Psoas muscle (tissue), 7 donors: ENCODE measurements at regions not wholly inside any gene's neighbourhood (a gene's known extent, or its start where the extent isn't known, plus 50 kb on each side); places are given as distances from the start of the nearest gene placed in this dataset.
"Not testable (repeated sequence)": the region's sequence is repeated elsewhere in the genome, so short reads cannot be mapped to it uniquely, and the experiment has no call there.

Source experiments
- ATAC-seq, 4 donors: fragments of 200-7000 bp; cut with Tn5 transposase; one replicate each; pipeline ENCODE4 v1.9.1; 2020; ENCODE audit warnings: moderate library complexity in 3 of 4, mild to moderate bottlenecking in 2 of 4
- DNase-seq, 2 donors: peaks; one replicate each; pipeline ENCODE4 v3.0.0-alpha.2; 2020
- H3K27ac ChIP-seq: fragments of 200-600 bp; one replicate; pipeline ENCODE4 v1.8.0; 2022
- H3K27me3 ChIP-seq, 3 donors: fragments of 200-600 bp in 1 of 3; one replicate each; pipeline versions ENCODE4 v1.6.1 to v1.8.0; 2013 to 2022; ENCODE audit warnings: low read length in 2 of 3, mild to moderate bottlenecking in 2 of 3, moderate library complexity in 1 of 3; ENCODE audit not compliant: insufficient read depth in 3 of 3
- H3K36me3 ChIP-seq, 2 donors: fragments of 200-600 bp in 1 of 2; one replicate each; pipeline versions ENCODE4 v1.6.1 to v1.8.0; 2013 to 2022; ENCODE audit warnings: low read depth in 1 of 2, mild to moderate bottlenecking in 1 of 2, moderate library complexity in 1 of 2; ENCODE audit not compliant: insufficient read depth in 1 of 2
- H3K4me1 ChIP-seq: fragments of 200-600 bp; one replicate; pipeline ENCODE4 v1.8.0; 2022
- H3K4me3 ChIP-seq: fragments of 200-600 bp; one replicate; pipeline ENCODE4 v1.8.0; 2022; ENCODE audit warnings: mild to moderate bottlenecking
- H3K9me3 ChIP-seq: fragments of 200-600 bp; one replicate; pipeline ENCODE4 v1.8.0; 2022
- WGBS, 3 donors: extraction: QIAGEN DNeasy Blood & Tissue Kit; methylation state at CpG; one replicate each; pipeline versions ENCODE4 v1.1.6 to v1.1.7; 2013; 5-methylcytosine and 5-hydroxymethylcytosine counted together
- intact Hi-C, 2 donors: fragments of 100-400 bp; cut with DNase I; formaldehyde crosslinking; loops; one replicate each; pipeline versions ENCODE4 v1.11.0 to v1.14.2; 2022
- TF ChIP-seq, protein P1 (sequence below): fragments of 200-600 bp; IDR thresholded peaks from one replicate; pipeline ENCODE4 v1.8.0; 2022; ENCODE audit warnings: antibody characterized with exemption
- donor health status: healthy with polysubstance abuse.
- donor health status: DM: no; HTN: no; CAD: no; lungs with moderate emphysema.
- donor health status: Bipolar disorder and iron deficiency.
- donor health status: healthy.
- donor health status: DM: yes; HTN: yes; CAD: no.
- donor health status: DM: no; HTN: no; CAD: no.
- donor health status: DM: yes; HTN: yes; CAD: no.

DNA sequence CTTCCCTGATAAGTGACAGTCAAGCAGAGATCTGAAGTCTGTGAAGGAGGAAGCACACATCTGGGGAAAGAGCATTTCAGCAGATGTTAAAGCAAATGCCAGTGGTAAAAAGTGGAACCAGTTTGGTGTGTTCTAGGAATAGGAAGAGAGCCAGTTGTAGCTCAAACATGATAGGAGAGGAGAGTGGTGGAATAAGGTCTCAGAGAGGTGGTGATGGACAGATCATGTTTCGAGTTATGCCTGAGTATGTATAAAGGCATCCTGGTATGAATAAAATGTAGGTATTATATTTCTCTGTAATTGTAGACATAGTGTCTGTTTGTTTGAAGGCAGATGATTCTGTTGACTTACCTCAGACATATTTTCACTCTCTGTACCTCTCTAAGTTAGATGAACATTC lies 89.1 kb downstream of the LARP7 start:
- Histone ChIP-seq H3K27me3 (no peaks in the 10 kb centered on the region), H3K9me3 (no peaks in the 10 kb centered on the region), H3K36me3 (no peaks in the 10 kb centered on the region), H3K27ac (peak overlapping the region; percentile 20), H3K4me3 (peak overlapping the region; percentile 24), H3K4me1 (peaks cover 6% of the 10 kb centered on the region)
- DNase-seq = no peak
- intact Hi-C loops = loop anchor here in 1 of 2 donors (10.0 kb wide), 1 partner anchor 529 kb away; no protein-coding TSS in a partner anchor
- peak; percentile 76 to 83 (median 82) for ATAC-seq
- 25 to 48% (median 28%) methylated on average over 1 of the region's 1 CpG for WGBS, 3 donors
- TF ChIP-seq, protein P1, sequence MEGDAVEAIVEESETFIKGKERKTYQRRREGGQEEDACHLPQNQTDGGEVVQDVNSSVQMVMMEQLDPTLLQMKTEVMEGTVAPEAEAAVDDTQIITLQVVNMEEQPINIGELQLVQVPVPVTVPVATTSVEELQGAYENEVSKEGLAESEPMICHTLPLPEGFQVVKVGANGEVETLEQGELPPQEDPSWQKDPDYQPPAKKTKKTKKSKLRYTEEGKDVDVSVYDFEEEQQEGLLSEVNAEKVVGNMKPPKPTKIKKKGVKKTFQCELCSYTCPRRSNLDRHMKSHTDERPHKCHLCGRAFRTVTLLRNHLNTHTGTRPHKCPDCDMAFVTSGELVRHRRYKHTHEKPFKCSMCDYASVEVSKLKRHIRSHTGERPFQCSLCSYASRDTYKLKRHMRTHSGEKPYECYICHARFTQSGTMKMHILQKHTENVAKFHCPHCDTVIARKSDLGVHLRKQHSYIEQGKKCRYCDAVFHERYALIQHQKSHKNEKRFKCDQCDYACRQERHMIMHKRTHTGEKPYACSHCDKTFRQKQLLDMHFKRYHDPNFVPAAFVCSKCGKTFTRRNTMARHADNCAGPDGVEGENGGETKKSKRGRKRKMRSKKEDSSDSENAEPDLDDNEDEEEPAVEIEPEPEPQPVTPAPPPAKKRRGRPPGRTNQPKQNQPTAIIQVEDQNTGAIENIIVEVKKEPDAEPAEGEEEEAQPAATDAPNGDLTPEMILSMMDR = no peak

DNA sequence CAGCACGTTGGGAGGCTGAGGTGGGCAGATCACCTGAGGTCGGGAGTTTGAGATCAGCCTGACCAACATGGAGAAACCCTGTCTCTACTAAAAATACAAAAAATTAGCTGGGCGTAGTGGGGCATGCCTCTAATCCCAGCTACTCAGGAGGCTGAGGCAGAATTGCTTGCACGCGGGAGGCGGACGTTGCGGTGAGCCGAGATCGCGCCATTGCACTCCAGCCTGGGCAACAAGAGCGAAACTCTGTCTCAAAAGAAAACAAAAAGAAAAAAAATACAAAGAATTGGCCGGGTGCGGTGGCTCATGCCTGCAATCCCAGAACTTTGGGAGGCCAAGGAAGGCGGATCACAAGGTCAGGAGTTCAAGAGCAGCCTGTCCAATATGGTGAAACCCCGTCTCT lies 90.8 kb downstream of the LARP7 start:
- H3K9me3 ChIP-seq, ATAC-seq, DNase-seq, H3K27ac ChIP-seq, H3K27me3 ChIP-seq, H3K36me3 ChIP-seq, H3K4me3 ChIP-seq: not testable (repeated sequence)
- 95% methylated on average over 16 of the region's 16 CpGs for WGBS, 3 donors
- peaks cover 18% of the 10 kb centered on the region for H3K4me1 ChIP-seq
- intact Hi-C loops = loop anchor here in 1 of 2 donors (10.0 kb wide), 1 partner anchor 527 kb away; no protein-coding TSS in a partner anchor

GRCh38 chr4:112731715-112732114 lies 94.8 kb downstream of the LARP7 start:
- ATAC-seq (peak in 3 of 4 donors; percentile 53 to 77 (median 63)), DNase-seq (no peak)
- H3K4me3 ChIP-seq = no peak overlapping the region
- no peaks in the 10 kb centered on the region for H3K36me3 ChIP-seq
- TF ChIP-seq, protein P1 = no peak
- H3K27ac ChIP-seq = no peak overlapping the region
- no peaks in the 10 kb centered on the region for H3K27me3 ChIP-seq
- H3K9me3 ChIP-seq = no peaks in the 10 kb centered on the region
- WGBS, 3 donors = 37 to 65% (median 44%) methylated on average over 2 of the region's 2 CpGs
- peaks cover 12% of the 10 kb centered on the region for H3K4me1 ChIP-seq
- intact Hi-C loops = no loop called here

DNA sequence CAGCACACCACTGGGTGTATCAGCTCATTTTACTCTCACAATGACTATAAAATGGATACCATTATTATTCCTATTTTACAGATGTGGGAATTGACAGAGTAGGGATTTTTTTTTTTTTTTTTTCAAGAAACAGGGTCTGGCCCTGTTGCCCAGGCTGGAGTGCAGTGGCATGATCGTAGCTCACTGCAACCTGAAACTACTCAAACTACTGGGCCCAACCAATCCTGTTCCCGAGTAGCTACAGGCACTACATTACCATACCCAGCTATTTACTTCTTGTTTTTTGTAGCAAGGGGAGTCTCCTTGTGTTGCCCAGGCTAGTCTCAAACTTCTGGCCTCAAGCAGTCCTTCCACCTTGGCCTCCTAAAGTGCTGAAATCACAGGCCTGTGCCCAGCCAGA lies 95.2 kb downstream of the LARP7 start:
- Histone ChIP-seq H3K4me3 (no peak overlapping the region), H3K9me3 (no peaks in the 10 kb centered on the region), H3K36me3 (no peaks in the 10 kb centered on the region), H3K4me1 (peaks cover 12% of the 10 kb centered on the region), H3K27ac (no peak overlapping the region), H3K27me3 (no peaks in the 10 kb centered on the region)
- DNase-seq (no peak), ATAC-seq (peak in 2 of 4 donors; percentile 24 to 32)
- TF ChIP-seq, protein P1 = no peak
- 13 to 64% (median 27%) methylated on average over 2 of the region's 2 CpGs for WGBS, 3 donors
- intact Hi-C loops = no loop called here

GRCh38 chr4:112735474-112735951 lies 98.6 kb downstream of the LARP7 start:
- TF ChIP-seq, protein P1 = no peak
- no peaks in the 10 kb centered on the region for H3K9me3 ChIP-seq

More at GRCh38 chr4:112735474-112735951, 98.6 kb downstream of the LARP7 start:
- H3K27ac ChIP-seq = no peak overlapping the region
- H3K36me3 ChIP-seq = no peaks in the 10 kb centered on the region
- DNase-seq = no peak
- no peak for ATAC-seq
- intact Hi-C loops = no loop called here
- H3K4me1 ChIP-seq = peaks cover 12% of the 10 kb centered on the region
- H3K4me3 ChIP-seq = no peak overlapping the region
- H3K27me3 ChIP-seq = no peaks in the 10 kb centered on the region
